GM04503 (cell line): ENCODE measurements at regions not wholly inside any gene's neighbourhood (a gene's known extent, or its start where the extent isn't known, plus 50 kb on each side); places are given as distances from the start of the nearest gene placed in this dataset.
"Not testable (repeated sequence)": the region's sequence is repeated elsewhere in the genome, so short reads cannot be mapped to it uniquely, and the experiment has no call there.

ENCODE experiments used
- DNase-seq: peaks from one replicate; pipeline ENCODE4 v3.0.0-alpha.2; 2012; ENCODE audit warnings: low read depth

DNA sequence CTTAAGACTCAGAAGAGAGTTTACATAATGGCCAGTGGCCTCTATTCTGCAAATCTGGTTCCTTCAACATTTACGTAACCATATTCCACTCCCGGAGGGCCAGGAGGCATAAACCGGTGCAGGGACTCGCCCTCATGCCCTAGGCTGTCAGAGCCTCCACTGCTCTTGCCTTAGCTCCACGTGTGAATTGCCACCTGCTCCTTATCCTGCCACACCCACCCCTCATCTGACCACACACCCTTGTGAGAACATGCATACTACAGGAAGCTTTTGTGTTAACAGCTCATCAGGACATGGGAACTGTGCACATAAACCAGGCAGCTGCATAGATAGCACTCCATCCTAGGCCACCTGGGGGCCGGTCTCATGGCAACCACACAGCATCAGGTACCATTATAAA is 146.7 kb upstream of the PFKP start:
- DNase-seq = no peak

DNA sequence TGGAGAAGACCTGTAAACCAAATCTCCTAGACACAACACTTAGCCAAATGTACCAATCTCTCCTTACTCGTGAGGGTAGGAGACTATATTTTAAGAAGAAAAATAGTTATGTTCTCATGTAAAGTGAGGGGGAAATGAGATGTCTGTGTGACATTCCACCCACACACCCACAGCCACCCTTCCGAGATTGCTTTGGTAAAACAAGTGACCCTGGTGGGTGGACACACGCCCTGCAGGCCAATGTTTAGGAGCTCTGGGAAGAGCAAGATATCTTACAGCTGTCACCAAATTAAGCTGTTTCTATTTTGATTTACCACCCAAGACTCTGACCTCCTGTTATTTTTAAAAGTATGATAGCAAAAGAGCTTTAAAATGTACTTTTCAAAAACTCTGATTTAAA is 147.2 kb upstream of the PFKP start:
- DNase-seq = no peak

DNA sequence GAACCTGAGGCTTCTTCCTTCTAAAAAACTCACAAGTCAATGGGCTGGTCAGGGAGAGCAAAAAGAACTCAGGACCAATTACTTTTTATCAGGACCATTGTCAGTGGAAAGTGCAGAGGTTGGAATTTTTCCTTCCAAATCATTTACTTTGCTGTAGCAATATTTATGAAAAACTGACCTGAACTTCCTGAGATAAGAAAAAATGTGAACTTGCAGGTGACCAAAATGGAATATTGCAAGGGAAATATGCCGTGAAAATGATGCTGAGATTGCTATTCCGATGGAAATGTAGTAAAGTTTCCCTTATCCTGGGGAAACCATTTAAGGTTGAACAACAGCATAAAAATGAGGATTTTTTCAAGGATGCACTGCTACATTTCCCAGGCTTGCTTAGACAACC is 148.3 kb upstream of the PFKP start:
- DNase-seq = no peak

DNA sequence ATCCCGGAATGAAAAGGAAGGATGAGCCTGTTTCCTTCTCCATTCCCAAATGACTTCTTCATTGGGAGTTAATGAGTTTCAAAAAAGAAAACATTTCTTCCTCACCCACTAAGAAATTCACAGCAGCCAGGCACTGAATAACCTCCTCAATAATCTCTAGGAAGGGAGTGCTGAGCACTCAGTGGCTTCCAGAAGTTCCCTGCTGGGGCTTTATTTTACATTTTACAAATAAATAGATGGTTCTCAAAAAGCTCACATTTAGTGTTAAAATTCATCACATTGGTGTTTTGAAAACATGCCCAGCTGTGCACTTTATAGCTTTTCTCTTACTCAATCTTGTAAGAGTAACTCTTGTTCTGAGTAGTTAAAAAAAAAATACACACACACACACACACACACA is 148.9 kb upstream of the PFKP start:
- no peak for DNase-seq

DNA sequence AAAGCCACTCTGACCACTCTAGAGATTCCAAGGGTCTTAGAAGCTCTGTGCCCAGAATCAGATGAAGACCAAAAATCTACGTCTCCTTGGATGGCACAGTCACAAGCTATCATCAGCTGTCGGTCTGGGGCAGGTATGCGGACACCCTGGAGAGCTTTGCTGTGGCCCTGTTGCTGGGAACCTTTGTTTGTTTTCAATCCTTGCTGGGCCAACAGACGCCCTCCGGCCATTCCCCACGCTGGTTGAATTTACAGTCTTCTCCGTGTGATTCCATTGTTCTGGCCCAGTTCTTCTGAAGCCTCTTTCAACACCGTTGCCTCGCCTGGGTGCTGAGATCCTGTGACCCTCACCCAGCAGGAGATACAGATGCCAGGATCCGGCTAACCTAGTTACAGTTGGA is 149.4 kb upstream of the PFKP start:
- no peak for DNase-seq

DNA sequence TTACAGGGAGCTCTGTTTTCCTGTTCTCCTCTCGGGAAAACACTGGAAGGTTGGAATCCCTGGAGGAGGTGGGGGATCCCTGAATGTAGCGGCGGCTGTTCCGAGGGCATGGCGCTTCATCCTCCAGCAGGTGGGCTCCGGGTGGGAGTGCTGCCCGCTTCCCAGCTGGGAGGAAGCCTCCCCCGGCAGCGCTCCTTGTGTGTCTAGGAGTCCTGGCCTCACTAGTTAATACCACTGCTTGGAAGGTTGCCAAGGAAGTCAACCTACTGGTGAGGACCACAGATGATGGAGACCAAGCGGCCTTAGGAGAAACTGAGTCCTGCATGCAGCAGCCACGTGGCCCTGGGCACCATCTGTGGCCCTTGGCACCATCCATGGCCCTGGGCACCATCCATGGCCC is 151.9 kb upstream of the PFKP start:
- DNase-seq = no peak

DNA sequence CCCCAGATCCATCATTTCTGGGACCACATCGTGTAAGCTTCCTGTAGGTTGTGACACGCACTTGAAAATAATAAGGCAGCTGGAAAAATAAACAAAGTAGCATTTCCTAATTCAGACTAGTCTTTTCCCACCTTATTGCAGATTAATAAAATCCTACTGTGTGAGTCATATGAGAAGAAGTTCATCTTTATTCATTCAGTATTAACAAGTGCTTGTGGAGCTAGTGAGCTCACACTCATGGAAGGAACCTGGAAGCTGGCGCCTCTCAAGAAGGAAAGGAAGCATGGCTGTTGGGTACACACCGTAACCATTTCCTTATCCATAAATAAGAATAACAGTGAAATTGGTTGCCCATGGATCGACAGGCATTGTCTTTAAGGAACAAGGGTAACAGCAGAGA is 152.6 kb upstream of the PFKP start:
- no peak for DNase-seq

DNA sequence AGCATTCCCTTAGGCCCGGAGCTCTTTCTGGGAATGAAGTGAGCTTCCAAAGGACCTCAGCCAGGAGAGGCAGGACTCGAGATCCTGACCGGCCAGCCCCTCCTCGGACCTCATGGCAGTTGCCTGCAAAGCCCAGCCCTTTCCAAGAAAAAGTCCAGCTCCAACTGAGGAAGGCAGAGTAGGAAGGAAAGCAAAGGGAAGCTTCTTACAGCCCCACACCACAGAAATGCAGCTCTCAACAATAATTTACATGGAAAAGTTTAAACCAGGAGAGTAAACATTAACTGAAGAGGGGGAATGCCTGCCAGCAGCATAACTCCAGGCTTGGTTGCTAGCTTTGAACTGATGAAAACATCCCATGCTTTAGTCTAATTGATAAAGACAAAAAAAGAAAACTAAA is 153.9 kb upstream of the PFKP start:
- DNase-seq = no peak

DNA sequence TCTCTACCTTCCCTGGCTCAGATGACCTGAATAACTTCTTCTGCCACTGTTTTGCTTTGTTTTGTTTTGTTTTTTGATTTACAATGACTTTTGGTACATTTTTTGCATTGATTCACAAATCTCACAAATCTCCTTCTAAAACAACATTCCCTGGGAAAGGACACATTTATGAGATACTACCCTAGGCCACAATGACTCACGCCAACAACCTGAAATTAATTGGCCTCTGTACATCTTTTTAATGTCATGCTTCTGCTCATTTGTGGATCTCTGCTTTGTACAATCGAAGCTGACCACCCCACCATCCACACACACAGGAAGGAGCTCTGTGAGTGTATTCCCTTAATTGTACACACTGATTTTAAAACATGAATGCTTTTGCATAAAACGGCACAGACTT is 156.7 kb upstream of the PFKP start:
- DNase-seq = no peak

DNA sequence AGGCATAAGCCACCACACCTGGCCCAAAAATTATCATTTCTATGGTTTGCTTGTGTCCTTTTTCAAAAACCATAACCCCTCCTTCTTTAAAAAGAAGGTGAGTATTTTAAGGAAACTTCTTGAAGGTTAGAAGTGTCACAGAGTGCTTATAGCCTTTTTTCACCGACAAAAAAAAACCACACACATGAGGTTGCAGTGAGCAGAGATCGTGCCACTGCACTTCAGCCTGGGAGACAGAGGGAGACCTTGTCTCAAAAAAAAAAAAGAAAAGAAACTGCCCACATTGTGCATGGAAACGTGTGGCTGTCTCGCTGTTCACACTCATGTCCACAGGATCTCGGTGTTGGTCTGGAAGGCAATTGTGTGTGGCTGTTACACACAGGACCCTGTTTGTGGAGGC is 157.4 kb upstream of the PFKP start:
- no peak for DNase-seq

DNA sequence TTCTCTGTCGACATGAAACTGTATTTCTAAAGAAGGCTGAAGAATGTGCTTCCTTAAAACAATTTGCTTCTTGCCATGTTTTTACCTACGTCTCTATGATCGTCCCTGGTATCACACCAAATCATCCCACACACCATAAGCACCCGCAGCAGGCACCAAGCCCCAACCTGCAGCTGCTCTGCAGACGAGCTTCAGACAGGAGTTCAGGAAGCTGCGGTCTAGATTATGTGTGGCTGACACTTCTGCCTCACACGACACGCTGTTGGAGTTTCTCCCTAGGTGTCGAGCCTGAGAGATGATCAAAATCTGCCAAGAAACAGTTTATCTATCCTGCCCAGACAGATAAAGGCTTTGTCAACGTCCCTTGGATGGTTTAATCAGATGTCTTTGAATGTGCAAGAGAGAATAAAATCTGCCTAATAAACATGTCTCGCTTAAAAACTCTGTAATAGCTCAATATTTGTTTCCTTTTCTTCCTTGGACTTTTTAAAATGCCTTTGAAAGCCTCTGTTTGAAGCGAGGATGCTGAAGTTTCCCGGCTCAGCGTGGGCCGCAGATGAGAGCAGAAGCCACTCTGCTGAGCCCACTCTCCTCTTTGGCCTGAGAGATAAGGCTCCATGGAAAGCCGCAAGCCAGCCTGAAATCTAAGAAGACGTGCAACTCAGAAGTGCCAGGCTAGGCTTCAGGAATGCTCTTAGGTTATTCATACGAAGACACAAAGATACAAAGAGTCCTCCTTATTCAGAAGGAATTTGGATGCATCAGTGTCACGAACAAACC is 158.3 kb upstream of the PFKP start:
- DNase-seq = no peak

DNA sequence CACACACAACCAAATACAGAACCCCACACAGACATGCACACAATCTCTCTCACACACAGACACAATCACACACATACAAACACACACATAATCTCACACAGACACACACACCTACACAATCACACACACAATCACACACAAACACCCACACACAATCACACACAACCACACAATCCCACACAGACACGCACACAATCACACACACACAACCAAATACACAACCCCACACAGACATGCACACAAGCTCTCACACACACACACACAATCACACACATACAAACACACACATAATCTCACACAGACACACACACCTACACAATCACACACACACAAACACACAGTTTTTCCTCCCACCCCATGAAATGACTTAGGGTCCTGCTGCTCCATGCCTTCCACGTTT is 160.4 kb upstream of the PFKP start:
- no peak for DNase-seq

DNA sequence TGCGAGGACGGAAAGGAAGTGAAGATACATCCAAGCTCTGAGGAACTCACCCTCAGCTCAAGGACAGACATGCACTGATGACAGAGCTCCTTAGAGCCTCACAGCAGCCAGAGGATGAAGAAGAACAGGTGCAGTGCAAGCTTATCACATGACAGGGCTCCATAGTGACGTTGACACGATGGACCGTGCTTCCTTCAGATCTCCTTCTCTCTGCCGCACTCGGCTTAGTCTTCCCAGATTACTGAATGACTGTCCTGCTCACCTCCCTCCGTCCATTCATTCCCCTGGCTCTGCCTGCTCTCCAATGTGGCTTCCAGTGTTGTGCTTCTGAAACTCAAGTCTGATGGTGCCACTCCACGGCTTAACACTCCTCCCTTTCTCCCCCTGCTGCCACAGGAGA is 161.5 kb upstream of the PFKP start:
- no peak for DNase-seq

DNA sequence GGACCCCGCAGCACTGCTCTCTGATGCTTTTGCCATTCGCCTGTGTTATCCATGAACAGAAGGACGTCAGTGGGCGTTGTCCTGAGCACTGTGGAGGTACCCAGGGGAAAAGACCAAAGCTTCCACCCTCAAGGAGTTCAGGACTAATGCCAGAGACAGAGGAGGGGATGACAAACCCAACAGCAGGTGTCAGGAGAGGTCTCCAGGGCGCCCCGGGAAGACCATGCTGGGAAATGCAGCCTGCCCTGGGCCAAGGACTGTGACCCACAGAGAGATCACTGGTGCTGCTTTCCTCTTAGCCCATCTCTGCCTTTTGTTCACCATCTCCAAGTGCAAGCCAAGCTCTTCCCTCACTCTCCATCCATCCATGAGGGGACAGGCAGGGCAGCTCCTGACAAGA is 166.8 kb upstream of the PFKP start:
- DNase-seq = no peak

DNA sequence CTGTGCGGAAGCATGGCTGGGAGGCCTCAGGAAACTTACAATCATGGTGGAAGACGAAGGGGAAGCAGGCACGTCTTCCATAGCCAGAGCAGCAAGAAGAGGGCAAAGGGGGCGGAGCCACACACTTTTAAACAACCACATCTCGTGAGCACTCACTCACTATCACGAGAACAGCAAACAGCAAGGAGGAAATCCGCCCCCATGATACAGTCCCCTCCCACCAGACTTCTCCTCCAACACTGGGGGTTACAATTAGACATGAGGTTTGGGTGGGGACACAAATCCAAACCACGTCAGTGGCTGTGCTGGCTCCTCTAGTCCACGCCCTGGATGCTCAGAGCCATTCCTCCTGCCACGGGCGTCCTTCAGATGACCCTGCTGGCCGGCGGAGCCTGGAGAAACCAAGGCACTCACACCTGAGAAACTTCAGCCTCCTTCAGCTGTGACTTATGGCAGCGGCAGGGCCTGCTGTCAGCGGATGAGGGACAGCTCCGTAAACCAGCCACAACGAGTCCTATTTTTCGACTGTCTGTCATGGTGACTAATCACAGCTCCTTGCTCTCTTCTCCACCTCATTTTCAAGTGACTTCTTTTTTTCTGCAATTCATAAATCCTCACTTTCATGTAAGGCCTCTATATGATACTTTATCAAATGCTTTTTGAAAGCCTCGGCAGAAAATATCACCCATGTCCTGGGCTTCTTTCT is 167.9 kb upstream of the PFKP start:
- DNase-seq = no peak

DNA sequence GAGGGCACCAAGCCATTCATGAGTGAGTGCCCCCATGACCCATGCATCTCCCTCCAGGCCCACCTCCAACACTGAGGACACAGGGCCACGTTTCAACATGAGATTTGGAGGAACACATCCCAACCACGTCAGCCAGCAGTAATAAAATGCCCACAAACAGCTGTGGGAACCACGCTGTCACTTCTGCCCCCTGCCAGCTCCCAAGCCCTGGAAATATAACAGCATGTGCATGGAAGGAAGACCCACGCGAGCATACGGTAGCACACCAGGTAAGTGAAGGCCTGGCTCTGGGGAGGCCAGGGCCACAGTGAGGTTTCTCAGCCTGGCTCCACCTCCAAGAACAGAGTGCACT is 168.9 kb upstream of the PFKP start:
- no peak for DNase-seq

DNA sequence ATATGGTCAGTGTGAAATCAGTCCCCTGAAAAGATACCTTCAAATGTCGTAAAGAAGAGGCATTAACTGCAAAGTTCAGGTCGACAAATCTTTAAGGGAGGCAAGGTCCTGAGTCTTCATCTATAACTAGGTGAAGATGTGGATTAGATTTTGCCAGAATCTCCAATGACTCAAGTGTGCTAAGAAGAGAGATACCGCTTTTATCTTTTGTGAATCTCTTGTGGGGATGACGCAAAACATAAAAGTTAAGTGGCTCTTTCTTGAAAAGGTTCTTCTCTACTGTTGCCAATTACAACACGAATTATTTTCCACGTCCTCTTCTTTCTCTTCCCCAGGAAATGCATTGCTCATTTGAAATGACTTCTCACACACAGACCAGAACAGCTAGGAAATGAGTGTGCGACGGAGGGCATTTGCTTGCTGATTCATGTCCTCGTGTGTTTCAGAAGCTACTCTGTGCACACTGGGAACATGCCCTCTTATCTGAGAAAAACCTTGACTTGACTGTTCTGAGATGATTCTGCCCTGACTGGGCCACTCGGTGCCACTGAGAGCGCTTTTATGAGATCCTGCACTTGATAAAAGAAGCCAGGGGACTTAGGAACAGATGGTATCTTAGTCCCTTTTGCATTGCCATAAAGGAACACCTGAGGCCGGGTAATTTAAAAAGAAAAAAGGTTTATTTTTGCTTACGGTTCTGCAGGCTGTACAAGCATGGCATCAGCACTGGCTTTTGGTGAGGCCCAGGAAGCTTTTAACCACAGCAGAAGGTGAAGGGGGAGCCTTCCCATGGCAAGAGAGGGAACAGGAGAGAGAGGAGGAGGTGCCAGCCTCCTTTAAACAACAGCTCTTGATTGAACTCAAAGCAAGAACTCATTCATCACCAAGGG is 169.5 kb upstream of the PFKP start:
- DNase-seq = no peak

DNA sequence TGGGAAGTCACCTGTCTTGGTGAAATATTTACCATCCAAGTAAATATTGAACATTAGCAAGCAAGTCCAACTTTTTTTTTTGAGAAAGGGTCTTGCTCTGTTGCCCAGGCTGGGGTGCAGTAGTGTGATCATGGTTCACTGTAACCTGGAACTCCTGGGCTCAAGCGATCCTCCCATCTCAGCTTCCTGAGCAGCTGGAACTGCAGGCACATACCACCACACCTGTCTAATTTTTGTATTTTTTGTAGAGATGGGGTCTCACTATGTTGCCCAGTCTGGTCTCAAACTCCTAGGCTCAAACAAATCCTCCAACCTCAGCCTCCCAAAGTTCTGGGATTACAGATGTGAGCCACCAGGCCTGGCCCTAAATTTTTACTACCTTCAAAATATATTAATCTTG is 171.0 kb upstream of the PFKP start:
- DNase-seq = not testable (repeated sequence)

DNA sequence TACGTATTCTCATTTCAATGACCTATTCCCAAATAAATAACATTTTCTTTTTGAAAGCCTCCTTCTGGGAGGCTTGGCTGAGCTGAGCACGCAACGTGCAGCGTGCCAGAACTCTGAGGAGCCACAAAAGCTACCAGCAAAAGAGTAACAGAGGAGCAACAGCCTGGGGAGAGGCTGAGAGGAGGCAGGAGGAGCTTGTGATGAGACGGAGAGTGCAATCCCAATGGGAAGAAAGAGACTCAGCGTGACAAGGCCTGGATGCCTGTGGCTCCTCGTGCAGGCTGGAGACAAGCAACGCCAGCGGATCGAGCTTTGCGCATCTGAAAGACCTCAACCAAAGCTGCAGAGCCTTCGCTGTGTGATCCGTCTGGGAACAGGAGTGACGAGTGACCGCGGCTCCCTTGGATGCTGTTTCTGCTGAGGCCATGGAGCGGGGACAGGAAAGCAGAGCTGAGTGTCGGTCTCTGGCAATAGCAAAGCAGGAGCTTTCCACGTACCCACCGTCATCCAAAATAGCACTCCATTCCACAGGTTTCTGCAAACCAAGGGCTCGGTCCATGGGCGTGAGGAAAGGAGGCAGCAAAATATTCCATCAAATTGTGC is 171.7 kb upstream of the PFKP start:
- no peak for DNase-seq

DNA sequence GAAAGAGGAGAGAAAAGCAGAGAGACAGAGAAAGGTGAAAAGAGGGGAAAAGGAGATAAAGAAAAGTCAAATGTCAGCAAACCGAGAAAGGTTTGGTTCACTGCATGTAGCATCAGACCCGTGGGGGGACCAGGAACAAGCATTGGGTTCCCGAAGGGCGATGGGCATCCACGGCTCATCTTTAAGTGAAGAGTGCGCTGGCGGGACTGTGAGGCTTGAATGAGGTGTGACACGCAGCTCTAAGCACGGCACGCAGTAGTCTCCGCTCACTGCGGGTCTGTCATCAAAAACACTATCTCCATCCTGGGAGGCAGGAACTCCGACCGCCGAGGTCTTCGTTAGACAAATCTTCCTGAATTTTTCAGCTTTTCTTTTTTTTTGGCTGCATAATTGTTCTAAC is 173.4 kb upstream of the PFKP start:
- no peak for DNase-seq

DNA sequence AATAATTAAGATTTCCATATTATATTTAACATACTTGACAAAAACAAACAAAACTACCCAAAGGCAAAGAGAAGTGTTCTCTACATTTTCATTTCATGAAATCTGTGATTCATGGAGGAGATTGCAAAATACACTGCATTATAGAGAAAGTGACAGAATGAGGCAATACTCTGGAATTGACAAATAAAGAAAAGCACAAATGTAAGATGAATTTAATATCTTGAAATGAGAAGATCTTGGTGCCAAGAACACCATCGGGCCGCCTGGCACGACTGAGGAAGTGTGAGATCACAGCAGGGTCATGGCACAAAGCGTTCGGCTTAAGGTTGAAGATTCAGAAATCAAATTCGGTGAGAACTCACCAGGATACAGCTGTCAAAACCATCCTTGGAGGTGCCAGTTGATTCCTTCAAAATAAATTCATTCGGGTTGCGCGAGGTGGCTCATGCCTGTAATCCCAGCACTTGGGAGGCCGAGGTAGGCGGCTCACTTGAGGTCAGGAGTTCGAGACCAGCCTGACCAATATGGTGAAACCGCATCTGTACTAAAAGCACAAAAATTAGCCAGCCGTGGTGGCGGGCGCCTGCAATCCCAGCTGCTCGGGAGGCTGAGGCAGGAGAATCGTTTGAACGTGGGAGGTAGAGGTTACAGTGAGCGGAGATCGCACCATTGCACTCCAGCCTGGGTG is 174.0 kb upstream of the PFKP start:
- DNase-seq = no peak

DNA sequence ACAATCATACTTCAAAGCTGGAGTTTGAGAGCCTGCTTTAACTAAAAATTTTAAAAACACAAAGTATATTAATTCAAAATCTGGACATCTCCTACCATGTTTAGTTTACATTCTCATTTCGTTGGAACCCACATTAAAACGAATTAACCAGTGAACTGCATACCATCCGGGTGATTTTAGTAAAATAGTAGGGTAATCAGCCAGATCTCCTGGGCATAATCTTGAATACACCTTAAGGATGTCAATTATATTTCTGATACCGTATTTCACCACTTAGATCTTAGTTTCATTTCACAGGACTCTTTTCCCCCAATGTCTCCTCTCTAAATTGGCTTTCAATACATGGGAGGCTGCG is 175.6 kb upstream of the PFKP start:
- DNase-seq = no peak
